CD14-positive monocyte (primary cell): ENCODE measurements at regions not wholly inside any gene's neighbourhood (a gene's known extent, or its start where the extent isn't known, plus 50 kb on each side); places are given as distances from the start of the nearest gene placed in this dataset.
"Not testable (repeated sequence)": the region's sequence is repeated elsewhere in the genome, so short reads cannot be mapped to it uniquely, and the experiment has no call there.

Source experiments
- DNase-seq, 3 donors: peaks; one replicate each; pipeline ENCODE4 v3.0.0-alpha.2; 2011 to 2022
- H2AFZ ChIP-seq: 2 replicates; pipeline ENCODE4 v1.6.0; 2012; ENCODE audit warnings: mild to moderate bottlenecking, low read depth, low read length, inconsistent platforms; ENCODE audit not compliant: insufficient read depth, poor library complexity, severe bottlenecking
- H3K27ac ChIP-seq, 2 donors: 1 replicate in 1 of 2; 2 replicates in 1 of 2; pipeline ENCODE4 v1.5.1; 2012 to 2013; ENCODE audit warnings: low read length in 2 of 2, control low read depth in 1 of 2, inconsistent platforms in 1 of 2, low read depth in 1 of 2, mild to moderate bottlenecking in 1 of 2
- H3K27me3 ChIP-seq, 2 donors: one replicate each; pipeline versions ENCODE4 v1.6.0 to v1.6.1; 2011 to 2013; ENCODE audit warnings: low read length in 2 of 2; ENCODE audit not compliant: control insufficient read depth in 2 of 2, insufficient read depth in 2 of 2
- H3K36me3 ChIP-seq, 2 donors: replicated peaks in 1 of 2; 1 replicate in 1 of 2; 2 replicates in 1 of 2; pipeline versions ENCODE4 v1.5.1 to v1.6.1; 2012 to 2013; ENCODE audit warnings: low read length in 2 of 2, control low read depth in 1 of 2, inconsistent platforms in 1 of 2, mild to moderate bottlenecking in 1 of 2; ENCODE audit not compliant: insufficient read depth in 2 of 2, control insufficient read depth in 1 of 2
- H3K4me1 ChIP-seq, 2 donors: 1 replicate in 1 of 2; 2 replicates in 1 of 2; pipeline versions ENCODE4 v1.5.1 to v1.6.1; 2012 to 2013; ENCODE audit warnings: low read length in 2 of 2, control low read depth in 1 of 2, inconsistent platforms in 1 of 2, mild to moderate bottlenecking in 1 of 2, moderate library complexity in 1 of 2; ENCODE audit not compliant: insufficient read depth in 2 of 2, control insufficient read depth in 1 of 2
- H3K4me2 ChIP-seq: replicated peaks from 2 replicates; pipeline ENCODE3; 2012; ENCODE audit warnings: low read length, moderate library complexity, mild to moderate bottlenecking; ENCODE audit not compliant: poor library complexity, severe bottlenecking; ENCODE audit errors: extremely low read depth
- H3K4me3 ChIP-seq, 3 experiments: fragments of 200-600 bp in 1 of 3; sonication (generic) in 1 of 3; replicated peaks in 1 of 3; 1 replicate in 2 of 3; 2 replicates in 1 of 3; pipeline ENCODE4 v1.5.1; 2011 to 2013; ENCODE audit warnings: low read length in 3 of 3, mild to moderate bottlenecking in 3 of 3, control low read depth in 2 of 3, low read depth in 2 of 3, inconsistent platforms in 1 of 3, moderate library complexity in 1 of 3
- H3K79me2 ChIP-seq: 2 replicates; pipeline ENCODE4 v1.6.0; 2012; ENCODE audit warnings: mild to moderate bottlenecking, control low read depth, inconsistent platforms, low read length, moderate library complexity; ENCODE audit not compliant: insufficient read depth
- H3K9ac ChIP-seq: 2 replicates; pipeline ENCODE4 v1.6.0; 2017; ENCODE audit warnings: low read length, mild to moderate bottlenecking; ENCODE audit not compliant: insufficient read depth, poor library complexity, severe bottlenecking
- H3K9me3 ChIP-seq, 2 donors: replicated peaks in 1 of 2; 1 replicate in 1 of 2; 2 replicates in 1 of 2; pipeline versions ENCODE4 v1.5.1 to v1.6.1; 2012 to 2013; ENCODE audit warnings: low read length in 2 of 2, control low read depth in 1 of 2; ENCODE audit not compliant: control insufficient read depth in 1 of 2, insufficient read depth in 1 of 2
- H4K20me1 ChIP-seq: 2 replicates; pipeline ENCODE4 v1.6.0; 2012; ENCODE audit warnings: mild to moderate bottlenecking, low read length, control low read depth, moderate library complexity; ENCODE audit not compliant: insufficient read depth
- H3K27ac Mint-ChIP-seq, 7 donors: one replicate each; pipeline ENCODE4 v1.8.0; 2020; ENCODE audit warnings: mild to moderate bottlenecking in 7 of 7, mixed read lengths in 7 of 7, moderate library complexity in 6 of 7, inconsistent platforms in 2 of 7
- H3K27me3 Mint-ChIP-seq, 3 donors: one replicate each; pipeline ENCODE4 v1.8.0; 2021 to 2022; ENCODE audit warnings: low read depth in 3 of 3, mild to moderate bottlenecking in 3 of 3, mixed read lengths in 3 of 3, moderate library complexity in 3 of 3, inconsistent platforms in 1 of 3
- H3K36me3 Mint-ChIP-seq, 2 donors: one replicate each; pipeline ENCODE4 v1.8.0; 2020; ENCODE audit warnings: mixed read lengths in 2 of 2, inconsistent platforms in 1 of 2, mild to moderate bottlenecking in 1 of 2
- H3K4me1 Mint-ChIP-seq: one replicate; pipeline ENCODE4 v1.8.0; 2020; ENCODE audit warnings: mild to moderate bottlenecking, mixed read lengths
- H3K4me3 Mint-ChIP-seq, 2 donors: one replicate each; pipeline ENCODE4 v1.8.0; 2020; ENCODE audit warnings: mild to moderate bottlenecking in 2 of 2, mixed read lengths in 2 of 2, moderate library complexity in 1 of 2
- H3K9me3 Mint-ChIP-seq, 7 donors: one replicate each; pipeline ENCODE4 v1.8.0; 2020 to 2022; ENCODE audit warnings: mixed read lengths in 7 of 7, mild to moderate bottlenecking in 6 of 7, moderate library complexity in 6 of 7, inconsistent platforms in 2 of 7
- CTCF ChIP-seq: fragments of 200-600 bp; IDR thresholded peaks from one replicate; pipeline ENCODE4 v1.8.0; 2022; ENCODE audit warnings: antibody characterized with exemption, mild to moderate bottlenecking
- WGBS: methylation state at CpG from one replicate; pipeline ENCODE4 v1.1.5; 2013; ENCODE audit warnings: missing lambda C conversion rate; ENCODE audit not compliant: insufficient coverage; 5-methylcytosine and 5-hydroxymethylcytosine counted together
- intact Hi-C, 2 donors: fragments of 100-400 bp; cut with micrococcal nuclease; formaldehyde crosslinking; loops; one replicate each; pipeline versions ENCODE4 v1.15.0 to v1.15.1; 2023

- no peak overlapping the region for H3K4me3 ChIP-seq
- no peaks in the 10 kb centered on the region for H3K27me3 ChIP-seq
- 73% methylated on average over 2 of the region's 2 CpGs for WGBS
- Mint-ChIP-seq H3K36me3 (no peaks in the 10 kb centered on the region), H3K4me3 (no peak overlapping the region), H3K4me1 (no peaks in the 10 kb centered on the region), H3K27me3 (no peaks in the 10 kb centered on the region), H3K9me3 (peaks cover 7 to 14% (median 8%) of the 10 kb centered on the region in 7 donors), H3K27ac (no peak overlapping the region)
- no peak for TF ChIP-seq CTCF
- no peaks in the 10 kb centered on the region for H3K36me3 ChIP-seq
- H2AFZ ChIP-seq = no peak overlapping the region
- peaks cover 17 to 18% of the 10 kb centered on the region in 2 donors for H3K9me3 ChIP-seq
- H3K79me2 ChIP-seq = no peaks in the 10 kb centered on the region
- DNase-seq = no peak
- intact Hi-C loops = no loop called here
- no peaks in the 10 kb centered on the region for H4K20me1 ChIP-seq
- no peak overlapping the region for H3K9ac ChIP-seq
- H3K4me1 ChIP-seq = no peaks in the 10 kb centered on the region
- no peak overlapping the region for H3K4me2 ChIP-seq
- H3K27ac ChIP-seq = no peak overlapping the region
Observed at GRCh38 chr7:68627247-68627864, 970.9 kb upstream of the AUTS2 start.

GRCh38 chr7:68630914-68631313, 967.4 kb upstream of the AUTS2 start:
- WGBS = no CpG with 5 or more reads among the region's 3 CpGs

More at GRCh38 chr7:68630914-68631313, 967.4 kb upstream of the AUTS2 start:
- H3K27ac ChIP-seq, H3K27me3 ChIP-seq, H3K4me1 Mint-ChIP-seq, H3K4me3 ChIP-seq, H3K27ac Mint-ChIP-seq, H3K9ac ChIP-seq, H3K4me1 ChIP-seq, H3K79me2 ChIP-seq, H3K4me3 Mint-ChIP-seq, H2AFZ ChIP-seq, H4K20me1 ChIP-seq, H3K36me3 Mint-ChIP-seq, intact Hi-C loops, DNase-seq, H3K36me3 ChIP-seq, H3K4me2 ChIP-seq, H3K27me3 Mint-ChIP-seq: not testable (repeated sequence)
- H3K9me3 ChIP-seq = peaks cover 31 to 34% of the 10 kb centered on the region in 2 donors
- H3K9me3 Mint-ChIP-seq = peaks cover 15 to 37% (median 19%) of the 10 kb centered on the region in 7 donors
